Liver (tissue), 8 donors: ENCODE measurements at regions not wholly inside any gene's neighbourhood (a gene's known extent, or its start where the extent isn't known, plus 50 kb on each side); places are given as distances from the start of the nearest gene placed in this dataset.

ENCODE experiments used
- DNase-seq: peaks from one replicate; pipeline ENCODE4 v3.0.0-alpha.2; 2017; ENCODE audit warnings: low spot score
- H3K27ac ChIP-seq, 2 donors: one replicate each; pipeline ENCODE4 v1.7.0; 2013; ENCODE audit warnings: inconsistent platforms in 2 of 2, low read length in 2 of 2, control low read depth in 1 of 2, low read depth in 1 of 2, mild to moderate bottlenecking in 1 of 2
- H3K27me3 ChIP-seq, 4 donors: one replicate each; pipeline versions ENCODE4 v1.6.1 to v1.7.0; 2013; ENCODE audit warnings: low read length in 3 of 4, inconsistent platforms in 1 of 4, mild to moderate bottlenecking in 1 of 4, moderate library complexity in 1 of 4; ENCODE audit not compliant: control insufficient read depth in 4 of 4, insufficient read depth in 4 of 4
- H3K36me3 ChIP-seq, 4 donors: one replicate each; pipeline versions ENCODE4 v1.6.1 to v1.7.0; 2013; ENCODE audit warnings: low read length in 3 of 4, mild to moderate bottlenecking in 3 of 4, low read depth in 1 of 4, moderate library complexity in 1 of 4; ENCODE audit not compliant: control insufficient read depth in 4 of 4, insufficient read depth in 3 of 4
- H3K4me1 ChIP-seq, 4 donors: one replicate each; pipeline versions ENCODE4 v1.6.1 to v1.7.0; 2013; ENCODE audit warnings: low read length in 3 of 4, mild to moderate bottlenecking in 3 of 4, moderate library complexity in 1 of 4; ENCODE audit not compliant: control insufficient read depth in 4 of 4, insufficient read depth in 4 of 4
- H3K4me3 ChIP-seq, 3 donors: one replicate each; pipeline versions ENCODE4 v1.6.1 to v1.7.0; 2013; ENCODE audit warnings: low read length in 3 of 3, control low read depth in 1 of 3, low read depth in 1 of 3, mild to moderate bottlenecking in 1 of 3
- H3K9ac ChIP-seq, 2 donors: one replicate each; pipeline ENCODE4 v1.7.0; 2013; ENCODE audit warnings: low read length in 2 of 2, mild to moderate bottlenecking in 2 of 2, moderate library complexity in 2 of 2, control low read depth in 1 of 2, low read depth in 1 of 2
- H3K9me3 ChIP-seq, 4 donors: one replicate each; pipeline versions ENCODE4 v1.6.1 to v1.7.0; 2013; ENCODE audit warnings: low read length in 3 of 4; ENCODE audit not compliant: control insufficient read depth in 4 of 4
- ATF3 ChIP-seq: IDR thresholded peaks from 2 replicates; pipeline ENCODE4 v1.6.1; 2016; ENCODE audit warnings: antibody characterized with exemption
- CTCF ChIP-seq: fragments of 150-350 bp; IDR thresholded peaks from 2 replicates; pipeline ENCODE4 v1.5.1; 2017; ENCODE audit warnings: improper control_type of control experiment, low read depth, low read length; ENCODE audit not compliant: missing input control
- EGR1 ChIP-seq, 2 donors: IDR thresholded peaks; 2 replicates each; pipeline ENCODE4 v1.6.1; 2016 to 2018; ENCODE audit warnings: antibody characterized with exemption in 2 of 2, low read depth in 2 of 2
- FOXA1 ChIP-seq: IDR thresholded peaks from 2 replicates; pipeline ENCODE4 v1.6.1; 2016; ENCODE audit warnings: antibody characterized with exemption
- GABPA ChIP-seq, 2 donors: IDR thresholded peaks in 1 of 2; conservative IDR thresholded peaks in 1 of 2; 2 replicates each; pipeline ENCODE4 v1.6.1; 2016; ENCODE audit warnings: antibody characterized with exemption in 2 of 2, mild to moderate bottlenecking in 1 of 2, moderate library complexity in 1 of 2
- HNF4G ChIP-seq: IDR thresholded peaks from 2 replicates; pipeline ENCODE4 v1.6.1; 2016; ENCODE audit warnings: antibody characterized with exemption
- JUND ChIP-seq, 2 donors: IDR thresholded peaks; 2 replicates each; pipeline ENCODE4 v1.6.1; 2016; ENCODE audit warnings: antibody characterized with exemption in 2 of 2
- MAX ChIP-seq: IDR thresholded peaks from 2 replicates; pipeline ENCODE4 v1.6.1; 2016; ENCODE audit warnings: antibody characterized with exemption
- NR2F2 ChIP-seq: IDR thresholded peaks from 2 replicates; pipeline ENCODE4 v1.6.1; 2016; ENCODE audit warnings: antibody characterized with exemption
- RAD21 ChIP-seq, 2 donors: IDR thresholded peaks; 2 replicates each; pipeline ENCODE4 v1.6.1; 2016; ENCODE audit warnings: antibody characterized with exemption in 2 of 2, mild to moderate bottlenecking in 2 of 2
- REST ChIP-seq: IDR thresholded peaks from 2 replicates; pipeline ENCODE4 v1.6.1; 2016; ENCODE audit warnings: antibody characterized with exemption, mild to moderate bottlenecking
- RXRA ChIP-seq, 2 donors: IDR thresholded peaks; 2 replicates each; pipeline ENCODE4 v1.6.1; 2017 to 2018; ENCODE audit warnings: antibody characterized with exemption in 2 of 2, mild to moderate bottlenecking in 1 of 2
- SP1 ChIP-seq: IDR thresholded peaks from 2 replicates; pipeline ENCODE4 v1.6.1; 2018; ENCODE audit warnings: antibody characterized with exemption, mild to moderate bottlenecking
- TAF1 ChIP-seq: conservative IDR thresholded peaks from 2 replicates; pipeline ENCODE4 v1.6.1; 2016; ENCODE audit warnings: antibody characterized with exemption, mild to moderate bottlenecking
- YY1 ChIP-seq: IDR thresholded peaks from 2 replicates; pipeline ENCODE4 v1.6.1; 2016; ENCODE audit warnings: antibody characterized with exemption, mild to moderate bottlenecking
- WGBS: extraction: QIAGEN DNeasy Blood & Tissue Kit; methylation state at CpG from one replicate; pipeline ENCODE4 v1.1.7; 2013; 5-methylcytosine and 5-hydroxymethylcytosine counted together
- donor health status: healthy.
- donor health status: healthy.
- donor health status: healthy.
- donor health status: healthy.
- donor health status: healthy.

DNA sequence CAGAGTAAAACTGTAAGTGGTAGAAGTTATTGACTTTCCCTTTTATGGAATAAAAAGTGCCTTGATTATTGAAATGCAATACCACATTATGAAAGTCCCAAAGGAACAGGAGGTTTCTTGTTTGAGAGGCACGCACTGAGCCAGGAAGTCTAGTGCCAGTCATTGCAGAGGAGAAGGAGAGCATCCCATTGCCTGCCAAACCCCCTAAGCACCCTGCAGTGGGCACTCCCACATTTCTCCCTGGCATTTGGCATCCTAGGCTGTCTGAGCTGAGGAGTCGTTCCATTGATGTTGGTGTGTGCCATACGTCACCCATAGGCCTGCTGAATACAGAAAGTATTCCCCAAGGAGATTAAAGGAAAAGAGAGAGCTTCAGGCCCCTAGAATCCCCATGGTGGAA is 85.7 kb upstream of the MBNL2 start (continued):
- no peak for TF ChIP-seq CTCF

GRCh38 chr13:97139691-97140090 is 82.4 kb upstream of the MBNL2 start:
- no peaks in the 10 kb centered on the region for H3K27me3 ChIP-seq
- no peak overlapping the region for H3K9ac ChIP-seq
- H3K4me1 ChIP-seq: no peaks in the 10 kb centered on the region
- DNase-seq: no peak
- H3K36me3 ChIP-seq: no peaks in the 10 kb centered on the region
- WGBS: 90% methylated on average over 3 of the region's 3 CpGs
- H3K4me3 ChIP-seq: no peak overlapping the region
- no peak overlapping the region for H3K27ac ChIP-seq
- TF ChIP-seq RXRA (IDR thresholded peaks at IDR 0.05): no peak
- no peak for TF ChIP-seq RAD21 (IDR thresholded peaks at IDR 0.05)
- no peak for TF ChIP-seq GABPA (IDR thresholded peaks at IDR 0.05 in 1 of 2, conservative IDR thresholded peaks at IDR 0.05 in 1 of 2)
- no peak for TF ChIP-seq YY1
- TF ChIP-seq CTCF: no peak
- TF ChIP-seq JUND (IDR thresholded peaks at IDR 0.05): no peak
- TF ChIP-seq MAX: no peak
- no peak for TF ChIP-seq EGR1 (IDR thresholded peaks at IDR 0.05; ENCODE audit: low read depth in 2 of 2)
- no peak for TF ChIP-seq ATF3
- TF ChIP-seq NR2F2: no peak
- TF ChIP-seq REST: no peak
- TF ChIP-seq TAF1: no peak
- TF ChIP-seq FOXA1: no peak
- no peak for TF ChIP-seq HNF4G
- no peak for TF ChIP-seq SP1
- H3K9me3 ChIP-seq: no peaks in the 10 kb centered on the region
